ENCODE measurements at regions not wholly inside any gene's neighbourhood (a gene's known extent, or its start where the extent isn't known, plus 50 kb on each side); places are given as distances from the start of the nearest gene placed in this dataset.

GRCh38 chr1:36709869-36710481 is 227.3 kb upstream of the CSF3R start:
- TF ChIP-seq CTCF (IDR thresholded peaks at IDR 0.05; ENCODE audit: low read depth, low read length) (no peak), EZH2phosphoT487 (IDR thresholded peaks at IDR 0.05; ENCODE audit: low read depth) (no peak)
